ENCODE measurements at regions not wholly inside any gene's neighbourhood (a gene's known extent, or its start where the extent isn't known, plus 50 kb on each side); places are given as distances from the start of the nearest gene placed in this dataset.

DNA sequence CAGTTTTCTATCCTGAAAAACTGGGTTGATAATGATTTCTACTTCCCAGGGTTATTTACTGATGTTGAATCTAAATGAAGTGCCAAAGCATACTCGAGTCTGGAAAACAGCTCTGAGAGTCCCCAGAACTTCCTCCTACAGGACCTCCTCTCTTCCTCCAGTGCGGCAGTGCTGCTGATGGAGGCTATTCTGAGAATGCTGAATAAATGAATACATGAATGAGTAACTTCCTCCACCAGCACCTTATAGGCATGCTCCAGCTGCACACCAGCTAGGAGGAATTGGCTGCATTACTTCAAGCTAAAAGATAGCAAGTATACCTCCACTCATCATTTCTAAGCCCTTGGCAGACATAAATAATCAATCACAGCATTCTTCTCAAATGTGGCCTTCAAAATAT, 448.8 kb upstream of the CCDC196 start:
- TF ChIP-seq CTCF (conservative IDR thresholded peaks at IDR 0.05), result no peak
- Mint-ChIP-seq H3K36me3 (ENCODE audit: low read depth) (peaks cover 5% of the 10 kb centered on the region), H3K27me3 (ENCODE audit: insufficient read depth) (peaks cover 2% of the 10 kb centered on the region), H3K9me3 (peaks cover 20% of the 10 kb centered on the region), H3K27ac (no peak overlapping the region), H3K4me3 (no peak overlapping the region), H3K4me1 (peaks cover 7% of the 10 kb centered on the region)
- Histone ChIP-seq H3K27ac (ENCODE audit: low read depth, low read length) (no peak overlapping the region), H3K9ac (ENCODE audit: extremely low read depth, low read length, poor library complexity, severe bottlenecking) (no peak overlapping the region), H3K9me3 (ENCODE audit: control insufficient read depth, low read length) (peaks cover 13% of the 10 kb centered on the region), H3K4me3 (ENCODE audit: low read length) (no peak overlapping the region), H3K4me1 (ENCODE audit: control insufficient read depth, insufficient read depth, low read length) (no peaks in the 10 kb centered on the region), H3K27me3 (ENCODE audit: control insufficient read depth, insufficient read depth, low read length, poor library complexity, severe bottlenecking) (no peaks in the 10 kb centered on the region), H3K36me3 (ENCODE audit: control insufficient read depth, insufficient read depth, low read length) (no peaks in the 10 kb centered on the region)
- WGBS, 2 experiments (ENCODE audit: insufficient coverage in 1 of 2, insufficient read length in 1 of 2), result 92% methylated on average over 2 of the region's 2 CpGs; no CpG with 5 or more reads in 1 of the 2 experiments
- no peak for DNase-seq

DNA sequence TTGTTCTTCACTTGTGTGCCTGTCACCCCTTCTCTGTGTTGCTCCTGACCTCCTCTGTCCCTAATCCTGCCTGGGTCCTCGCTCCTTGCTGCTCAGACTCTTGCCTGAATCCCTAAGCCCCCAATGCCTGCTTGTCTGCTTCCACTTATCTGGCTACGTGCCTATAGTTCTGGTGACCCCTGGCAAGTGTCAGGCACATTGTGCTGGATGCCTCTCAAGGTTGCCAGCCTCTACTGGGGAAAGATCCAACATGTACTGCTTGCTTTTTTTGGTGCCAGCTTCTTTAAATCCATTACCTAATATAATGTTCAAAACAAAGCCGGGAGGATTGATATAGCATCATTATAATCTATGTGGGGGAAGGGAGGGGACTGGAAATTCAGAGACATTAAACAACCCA, 448.0 kb upstream of the CCDC196 start:
- H3K4me1 Mint-ChIP-seq, result peaks cover 7% of the 10 kb centered on the region
- Histone ChIP-seq H3K36me3 (ENCODE audit: control insufficient read depth, insufficient read depth, low read length) (no peaks in the 10 kb centered on the region), H3K4me1 (ENCODE audit: control insufficient read depth, insufficient read depth, low read length) (no peaks in the 10 kb centered on the region), H3K9me3 (ENCODE audit: control insufficient read depth, low read length) (peaks cover 4% of the 10 kb centered on the region), H3K27ac (ENCODE audit: low read depth, low read length) (no peak overlapping the region), H3K9ac (ENCODE audit: extremely low read depth, low read length, poor library complexity, severe bottlenecking) (no peak overlapping the region), H3K27me3 (ENCODE audit: control insufficient read depth, insufficient read depth, low read length, poor library complexity, severe bottlenecking) (no peaks in the 10 kb centered on the region), H3K4me3 (ENCODE audit: low read length) (no peak overlapping the region)
- peaks cover 11% of the 10 kb centered on the region for H3K9me3 Mint-ChIP-seq
- H3K27ac Mint-ChIP-seq, result no peak overlapping the region
- peaks cover 2% of the 10 kb centered on the region for H3K27me3 Mint-ChIP-seq (ENCODE audit: insufficient read depth)
- no peak overlapping the region for H3K4me3 Mint-ChIP-seq
- no peaks in the 10 kb centered on the region for H3K36me3 Mint-ChIP-seq (ENCODE audit: low read depth)
- 89 to 100% methylated on average over 2 of the region's 3 CpGs for WGBS, 2 experiments (ENCODE audit: insufficient coverage in 1 of 2, insufficient read length in 1 of 2)
- DNase-seq, result no peak
- no peak for TF ChIP-seq CTCF (conservative IDR thresholded peaks at IDR 0.05)

- 86 to 92% methylated on average over 1 of the region's 1 CpG for WGBS, 2 experiments (ENCODE audit: insufficient coverage in 1 of 2, insufficient read length in 1 of 2)
- Histone ChIP-seq H3K9me3 (ENCODE audit: control insufficient read depth, low read length) (peaks cover under 1% of the 10 kb centered on the region), H3K4me3 (ENCODE audit: low read length) (no peak overlapping the region), H3K9ac (ENCODE audit: extremely low read depth, low read length, poor library complexity, severe bottlenecking) (no peak overlapping the region), H3K27ac (ENCODE audit: low read depth, low read length) (no peak overlapping the region), H3K36me3 (ENCODE audit: control insufficient read depth, insufficient read depth, low read length) (no peaks in the 10 kb centered on the region), H3K27me3 (ENCODE audit: control insufficient read depth, insufficient read depth, low read length, poor library complexity, severe bottlenecking) (no peaks in the 10 kb centered on the region), H3K4me1 (ENCODE audit: control insufficient read depth, insufficient read depth, low read length) (no peaks in the 10 kb centered on the region)
- no peak for DNase-seq
- Mint-ChIP-seq H3K27me3 (ENCODE audit: insufficient read depth) (peaks cover 2% of the 10 kb centered on the region), H3K36me3 (ENCODE audit: low read depth) (no peaks in the 10 kb centered on the region), H3K4me3 (no peak overlapping the region), H3K4me1 (peaks cover 7% of the 10 kb centered on the region), H3K27ac (no peak overlapping the region), H3K9me3 (peaks cover 8% of the 10 kb centered on the region)
- TF ChIP-seq CTCF (conservative IDR thresholded peaks at IDR 0.05), result no peak
These were observed 447.6 kb upstream of the CCDC196 start for GRCh38 chr14:66038618-66039017.

All from endodermal cell (in vitro differentiated cells).